ENCODE measurements at regions not wholly inside any gene's neighbourhood (a gene's known extent, or its start where the extent isn't known, plus 50 kb on each side); places are given as distances from the start of the nearest gene placed in this dataset.

DNA sequence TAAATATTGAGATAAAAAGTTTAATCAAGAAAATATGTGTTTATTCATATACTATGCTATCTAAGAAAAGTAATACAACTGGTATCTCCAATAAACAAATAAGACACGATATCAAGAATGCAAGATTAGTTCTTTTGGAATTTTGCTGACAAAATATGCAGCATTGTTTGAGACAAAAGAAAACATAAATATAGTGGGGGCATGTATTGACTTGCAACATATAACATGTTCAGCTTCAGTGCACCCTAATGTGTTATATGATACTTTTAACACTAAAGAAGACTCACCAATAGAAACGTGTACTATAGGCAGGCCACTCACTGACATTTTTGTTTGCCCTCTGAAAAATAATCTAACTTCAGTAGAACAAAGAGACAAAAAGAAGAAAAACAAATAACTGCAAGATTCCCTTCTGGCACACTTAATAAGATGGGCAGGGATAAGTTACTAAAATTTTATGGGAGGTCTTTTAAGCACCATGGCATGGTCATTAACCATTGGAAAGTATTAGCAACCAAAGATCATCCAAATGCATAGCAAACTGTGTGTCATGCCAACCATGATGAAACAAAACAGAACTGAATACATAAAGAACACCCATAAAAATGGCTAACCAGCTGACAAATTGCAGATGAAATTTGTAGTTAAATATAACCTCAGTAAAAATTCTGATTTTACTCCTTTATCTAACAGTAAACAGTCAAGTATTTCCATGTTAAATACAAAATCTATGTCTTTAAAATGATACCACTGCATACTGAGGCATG is 447.9 kb upstream of the FAM241A start:
- Mint-ChIP-seq H3K27ac (no peak overlapping the region), H3K9me3 (no peaks in the 10 kb centered on the region), H3K36me3 (ENCODE audit: low read depth) (no peaks in the 10 kb centered on the region), H3K4me3 (no peak overlapping the region), H3K27me3 (ENCODE audit: low read depth, poor library complexity) (no peaks in the 10 kb centered on the region), H3K4me1 (peaks cover 32% of the 10 kb centered on the region)
- TF ChIP-seq CTCF (IDR thresholded peaks at IDR 0.05), result no peak
- DNase-seq, result no peak

- no peak for DNase-seq
- no peak for TF ChIP-seq CTCF (IDR thresholded peaks at IDR 0.05)
- Mint-ChIP-seq H3K27ac (no peak overlapping the region), H3K36me3 (ENCODE audit: low read depth) (no peaks in the 10 kb centered on the region), H3K27me3 (ENCODE audit: low read depth, poor library complexity) (no peaks in the 10 kb centered on the region), H3K4me3 (no peak overlapping the region), H3K4me1 (peaks cover 26% of the 10 kb centered on the region), H3K9me3 (no peaks in the 10 kb centered on the region)
These were observed 446.9 kb upstream of the FAM241A start for GRCh38 chr4:111698361-111698760.

DNA sequence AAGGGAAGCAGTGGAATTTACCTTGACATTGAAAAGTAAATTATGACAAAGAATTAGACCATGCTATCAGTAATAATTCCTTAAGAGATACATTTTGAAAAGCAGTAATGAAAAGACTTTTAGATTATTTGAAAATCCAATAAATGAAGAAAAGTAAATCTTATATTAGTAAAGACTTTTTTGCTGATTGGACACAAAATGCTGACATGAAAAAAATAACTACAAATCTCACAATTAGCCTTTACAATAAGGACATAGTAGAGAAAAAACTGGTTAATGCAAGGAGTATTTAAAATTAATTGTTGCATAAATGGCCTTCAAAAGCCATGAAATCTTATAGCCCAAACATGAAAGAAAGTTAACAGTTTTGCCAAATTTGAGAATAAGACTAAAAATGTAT is 446.1 kb upstream of the FAM241A start:
- no peaks in the 10 kb centered on the region for H3K36me3 Mint-ChIP-seq (ENCODE audit: low read depth)
- no peak for TF ChIP-seq CTCF (IDR thresholded peaks at IDR 0.05)
- DNase-seq, result no peak
- H3K27me3 Mint-ChIP-seq (ENCODE audit: low read depth, poor library complexity), result no peaks in the 10 kb centered on the region
- no peak overlapping the region for H3K4me3 Mint-ChIP-seq
- no peaks in the 10 kb centered on the region for H3K9me3 Mint-ChIP-seq
- H3K4me1 Mint-ChIP-seq, result peaks cover 20% of the 10 kb centered on the region
- no peak overlapping the region for H3K27ac Mint-ChIP-seq

DNA sequence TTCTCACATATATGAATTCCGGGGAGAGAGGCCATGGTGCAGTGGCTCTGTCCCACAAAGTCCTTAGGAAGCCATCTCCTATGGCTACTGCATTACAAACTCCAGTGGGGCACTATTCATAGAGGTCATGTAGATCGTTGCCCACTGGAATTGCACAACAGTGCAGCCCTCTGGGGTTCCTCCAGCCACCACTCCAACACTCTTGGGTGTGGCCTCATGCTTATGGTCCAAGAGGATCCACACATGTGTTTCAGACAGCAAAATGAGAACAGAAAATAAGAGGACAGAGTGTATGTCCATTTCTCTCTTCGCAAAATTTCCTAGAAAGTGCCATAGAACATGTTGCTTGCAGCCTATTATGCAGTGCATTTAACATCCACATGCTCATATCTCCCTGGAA is 444.2 kb upstream of the FAM241A start:
- H3K4me1 Mint-ChIP-seq, result peaks cover 17% of the 10 kb centered on the region
- H3K4me3 Mint-ChIP-seq, result no peak overlapping the region
- no peaks in the 10 kb centered on the region for H3K9me3 Mint-ChIP-seq
- TF ChIP-seq CTCF (IDR thresholded peaks at IDR 0.05), result no peak
- H3K27ac Mint-ChIP-seq, result no peak overlapping the region
- H3K27me3 Mint-ChIP-seq (ENCODE audit: low read depth, poor library complexity), result no peaks in the 10 kb centered on the region
- H3K36me3 Mint-ChIP-seq (ENCODE audit: low read depth), result no peaks in the 10 kb centered on the region
- DNase-seq, result no peak

GRCh38 chr4:111707491-111707890 is 437.8 kb upstream of the FAM241A start:
- Mint-ChIP-seq H3K27me3 (ENCODE audit: low read depth, poor library complexity) (no peaks in the 10 kb centered on the region), H3K4me1 (peaks cover 11% of the 10 kb centered on the region), H3K36me3 (ENCODE audit: low read depth) (no peaks in the 10 kb centered on the region), H3K4me3 (no peak overlapping the region), H3K9me3 (no peaks in the 10 kb centered on the region), H3K27ac (no peak overlapping the region)
- TF ChIP-seq CTCF (IDR thresholded peaks at IDR 0.05), result no peak
- DNase-seq, result no peak

GRCh38 chr4:111712093-111712677 is 433.1 kb upstream of the FAM241A start:
- peaks cover 15% of the 10 kb centered on the region for H3K4me1 Mint-ChIP-seq
- H3K4me3 Mint-ChIP-seq, result no peak overlapping the region
- H3K36me3 Mint-ChIP-seq (ENCODE audit: low read depth), result no peaks in the 10 kb centered on the region
- no peak overlapping the region for H3K27ac Mint-ChIP-seq
- no peaks in the 10 kb centered on the region for H3K27me3 Mint-ChIP-seq (ENCODE audit: low read depth, poor library complexity)
- DNase-seq, result no peak
- TF ChIP-seq CTCF (IDR thresholded peaks at IDR 0.05), result no peak
- no peaks in the 10 kb centered on the region for H3K9me3 Mint-ChIP-seq

Measured in nephron progenitor cell (in vitro differentiated cells).